ENCODE measurements at regions not wholly inside any gene's neighbourhood (a gene's known extent, or its start where the extent isn't known, plus 50 kb on each side); places are given as distances from the start of the nearest gene placed in this dataset.

- no peak for ATAC-seq
- Histone ChIP-seq H3K4me3 (no peak overlapping the region), H3K4me1 (no peaks in the 10 kb centered on the region), H3K4me2 (no peak overlapping the region), H3K27ac (no peak overlapping the region), H3K9me3 (no peaks in the 10 kb centered on the region)
- CTCF ChIA-PET = no interaction called here
- POLR2A ChIA-PET = no interaction called here
- no peak for FAIRE-seq
- TF ChIP-seq CBX8 (IDR thresholded peaks at IDR 0.05) (no peak), RCOR1 (IDR thresholded peaks at IDR 0.05; ENCODE audit: low read depth, low read length) (no peak), HES2 (IDR thresholded peaks at IDR 0.05) (no peak), ZFP36 (IDR thresholded peaks at IDR 0.05; ENCODE audit: borderline replicate concordance, partially characterized antibody) (no peak), SMC3 (IDR thresholded peaks at IDR 0.05) (no peak), REST (IDR thresholded peaks at IDR 0.05) (no peak), BCL3 (IDR thresholded peaks at IDR 0.05) (no peak)
- WGBS (ENCODE audit: missing lambda C conversion rate) = 9% methylated on average over 9 of the region's 9 CpGs
- DNase-seq (ENCODE audit: low read depth in 1 of 2, low spot score in 1 of 2) = no peak
Observed at GRCh38 chr10:130474591-130474990, 338.4 kb downstream of the GLRX3 start.

GRCh38 chr10:130477360-130477759 lies 341.2 kb downstream of the GLRX3 start:
- FAIRE-seq = no peak
- no peaks in the 10 kb centered on the region for H3K9me3 ChIP-seq
- TF ChIP-seq RARB (CRISPR knock-in tag; IDR thresholded peaks at IDR 0.05) (no peak), ZFP36 (IDR thresholded peaks at IDR 0.05; ENCODE audit: borderline replicate concordance, partially characterized antibody) (no peak), TFCP2L1 (CRISPR knock-in tag; IDR thresholded peaks at IDR 0.05) (no peak), HMGXB4 (CRISPR knock-in tag; IDR thresholded peaks at IDR 0.05; ENCODE audit: borderline replicate concordance) (no peak), REST (IDR thresholded peaks at IDR 0.05) (no peak), BHLHE40 (IDR thresholded peaks at IDR 0.05; ENCODE audit: low read depth, low read length) (no peak), HOXB13 (CRISPR knock-in tag; IDR thresholded peaks at IDR 0.05; ENCODE audit: low read depth) (no peak), NR3C1 (IDR thresholded peaks at IDR 0.05) (no peak), EHMT2 (IDR thresholded peaks at IDR 0.05; ENCODE audit: low read depth) (no peak), CTCF (IDR thresholded peaks at IDR 0.05) (no peak), ZSCAN20 (CRISPR knock-in tag; IDR thresholded peaks at IDR 0.05) (no peak), MAFK (IDR thresholded peaks at IDR 0.05; ENCODE audit: partially characterized antibody) (no peak), EHF (CRISPR knock-in tag; IDR thresholded peaks at IDR 0.05) (no peak), HOXB5 (CRISPR knock-in tag; IDR thresholded peaks at IDR 0.05) (no peak), KDM5A (IDR thresholded peaks at IDR 0.05) (no peak)

More at GRCh38 chr10:130477360-130477759, 341.2 kb downstream of the GLRX3 start:
- CTCF ChIA-PET = interaction anchor here (1.5 kb wide), 1 partner anchor 16 kb away, joined by 3 read pairs; no protein-coding TSS in a partner anchor
- no peak overlapping the region for H3K4me3 ChIP-seq
- POLR2A ChIA-PET = no interaction called here
- no peaks in the 10 kb centered on the region for H3K4me1 ChIP-seq
- H3K4me2 ChIP-seq = no peak overlapping the region
- H3K27ac ChIP-seq = no peak overlapping the region
- ATAC-seq (no peak), DNase-seq (ENCODE audit: low read depth in 1 of 2, low spot score in 1 of 2) (no peak)
- 3% methylated on average over 4 of the region's 5 CpGs for WGBS (ENCODE audit: missing lambda C conversion rate)

Data from A549 (cell line).